ENCODE measurements at regions not wholly inside any gene's neighbourhood (a gene's known extent, or its start where the extent isn't known, plus 50 kb on each side); places are given as distances from the start of the nearest gene placed in this dataset.

DNA sequence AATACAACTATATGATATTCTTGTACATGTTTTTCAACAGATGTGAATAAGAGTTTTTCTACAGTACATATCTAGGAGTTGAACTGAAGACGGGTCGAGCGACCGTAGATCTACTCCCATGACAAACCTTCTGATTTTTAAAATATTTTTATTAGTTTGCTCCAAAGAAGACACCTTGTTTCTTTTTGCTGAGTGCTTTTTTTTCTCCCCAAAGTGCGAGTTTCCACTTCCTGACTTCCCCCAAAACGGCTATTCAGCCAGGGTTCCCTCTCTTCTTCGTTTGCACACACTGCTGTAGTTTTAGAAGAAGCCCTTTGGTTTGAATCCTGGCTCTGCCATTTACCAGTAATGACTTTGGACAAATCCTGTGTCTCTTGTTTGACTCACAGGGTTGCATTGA lies 241.7 kb upstream of the MAF start:
- Histone ChIP-seq H3K79me1 (ENCODE audit: low read depth, low read length) (no peaks in the 10 kb centered on the region), H3K14ac (ENCODE audit: low read length) (no peak overlapping the region), H4K8ac (ENCODE audit: low read depth, low read length) (no peak overlapping the region), H3K27ac (replicated peaks; ENCODE audit: low read length) (no peak overlapping the region), H3K4me3 (ENCODE audit: low read length in 2 of 2) (no peak overlapping the region), H2AFZ (ENCODE audit: low read length) (no peak overlapping the region), H3K9ac (ENCODE audit: low read depth, low read length, poor library complexity) (no peak overlapping the region), H4K91ac (ENCODE audit: low read depth, low read length, poor library complexity) (no peak overlapping the region), H2BK15ac (ENCODE audit: low read length) (no peak overlapping the region), H3K4ac (ENCODE audit: low read length) (no peak overlapping the region), H3K23ac (ENCODE audit: low read depth, low read length, poor library complexity) (no peak overlapping the region), H3K4me2 (ENCODE audit: insufficient read depth, low read length, poor library complexity, severe bottlenecking) (no peak overlapping the region), H3K9me3 (replicated peaks in 1 of 2; ENCODE audit: control insufficient read depth in 2 of 2, insufficient read depth in 1 of 2, low read depth in 1 of 2, low read length in 2 of 2) (no peaks in the 10 kb centered on the region), H3K4me1 (ENCODE audit: control insufficient read depth in 2 of 2, insufficient read depth in 1 of 2, low read depth in 1 of 2, low read length in 2 of 2) (peaks cover 0 to 2% of the 10 kb centered on the region in 2 donors), H2AK5ac (ENCODE audit: low read depth, low read length) (no peak overlapping the region), H2BK12ac (ENCODE audit: low read length) (no peak overlapping the region), H3K27me3 (ENCODE audit: control insufficient read depth in 3 of 3, insufficient read depth in 3 of 3, low read depth in 1 of 3, low read length in 3 of 3) (no peaks in the 10 kb centered on the region), H2BK120ac (ENCODE audit: low read depth, low read length) (no peak overlapping the region), H3K18ac (ENCODE audit: low read length) (no peak overlapping the region), H2BK5ac (ENCODE audit: low read length) (no peak overlapping the region), H3K36me3 (replicated peaks in 1 of 2; ENCODE audit: control insufficient read depth in 2 of 2, insufficient read depth in 2 of 2, low read length in 2 of 2) (no peaks in the 10 kb centered on the region)
- WGBS, 2 donors (ENCODE audit: extremely low coverage in 2 of 2, insufficient read length in 2 of 2, insufficient replicate concordance in 1 of 2) = no CpG with 5 or more reads among the region's 7 CpGs
- no peak for DNase-seq (ENCODE audit: low spot score)

DNA sequence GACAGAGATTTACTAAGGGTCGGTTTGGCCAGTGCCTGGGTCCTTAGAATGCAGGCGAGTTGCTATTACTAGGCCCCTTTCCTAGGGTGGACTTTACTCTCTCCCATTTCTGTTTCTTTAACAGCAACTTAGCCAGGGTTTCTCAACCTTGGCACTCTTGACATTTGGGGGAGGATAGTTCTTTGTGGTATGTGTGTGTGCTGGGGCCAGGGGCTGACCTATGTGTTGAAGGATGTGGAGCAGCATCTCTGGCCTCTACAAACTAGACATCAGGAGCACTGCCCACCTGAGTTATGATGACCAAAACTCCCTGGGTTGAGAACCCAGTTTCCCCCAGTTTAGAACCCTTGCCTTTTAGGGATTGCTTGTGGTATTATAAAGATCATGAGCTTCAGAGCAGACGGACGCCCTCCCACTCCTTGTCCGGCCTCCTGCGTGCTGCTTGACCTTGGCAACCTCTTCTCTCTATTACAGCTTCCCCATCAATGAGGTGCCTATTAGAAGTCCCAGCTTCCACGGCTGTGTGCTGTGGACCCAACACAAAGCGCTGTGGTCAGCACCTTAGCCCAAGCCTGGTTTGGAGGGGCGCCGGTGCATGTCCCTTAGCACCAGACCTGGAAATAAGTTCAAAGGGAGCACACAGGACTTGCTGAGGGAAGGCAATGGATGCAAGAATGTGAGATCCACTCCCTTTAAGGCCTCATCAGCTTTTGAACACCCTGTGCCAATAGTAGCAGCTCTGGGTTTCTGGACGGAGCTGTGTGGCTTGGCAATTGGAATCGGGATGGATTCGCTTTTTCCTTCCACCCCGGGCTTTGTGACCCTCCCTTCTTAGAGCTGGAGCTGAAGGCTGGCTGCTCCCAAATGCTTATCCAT lies 239.2 kb upstream of the MAF start:
- Histone ChIP-seq H3K9ac (ENCODE audit: low read depth, low read length, poor library complexity) (no peak overlapping the region), H2BK5ac (ENCODE audit: low read length) (no peak overlapping the region), H3K9me3 (replicated peaks in 1 of 2; ENCODE audit: control insufficient read depth in 2 of 2, insufficient read depth in 1 of 2, low read depth in 1 of 2, low read length in 2 of 2) (no peaks in the 10 kb centered on the region), H2AFZ (ENCODE audit: low read length) (no peak overlapping the region), H2AK5ac (ENCODE audit: low read depth, low read length) (peak overlapping the region; percentile 27), H2BK12ac (ENCODE audit: low read length) (no peak overlapping the region), H3K27ac (replicated peaks; ENCODE audit: low read length) (no peak overlapping the region), H3K23ac (ENCODE audit: low read depth, low read length, poor library complexity) (no peak overlapping the region), H3K18ac (ENCODE audit: low read length) (peak overlapping the region; percentile 62), H3K79me1 (ENCODE audit: low read depth, low read length) (no peaks in the 10 kb centered on the region), H3K4ac (ENCODE audit: low read length) (no peak overlapping the region), H3K27me3 (ENCODE audit: control insufficient read depth in 3 of 3, insufficient read depth in 3 of 3, low read depth in 1 of 3, low read length in 3 of 3) (no peaks in the 10 kb centered on the region), H2BK15ac (ENCODE audit: low read length) (no peak overlapping the region), H3K4me2 (ENCODE audit: insufficient read depth, low read length, poor library complexity, severe bottlenecking) (no peak overlapping the region), H4K91ac (ENCODE audit: low read depth, low read length, poor library complexity) (no peak overlapping the region), H4K8ac (ENCODE audit: low read depth, low read length) (no peak overlapping the region), H3K36me3 (replicated peaks in 1 of 2; ENCODE audit: control insufficient read depth in 2 of 2, insufficient read depth in 2 of 2, low read length in 2 of 2) (no peaks in the 10 kb centered on the region), H2BK120ac (ENCODE audit: low read depth, low read length) (no peak overlapping the region), H3K14ac (ENCODE audit: low read length) (no peak overlapping the region), H3K4me3 (ENCODE audit: low read length in 2 of 2) (no peak overlapping the region), H3K4me1 (ENCODE audit: control insufficient read depth in 2 of 2, insufficient read depth in 1 of 2, low read depth in 1 of 2, low read length in 2 of 2) (peaks cover 0 to 2% of the 10 kb centered on the region in 2 donors)
- no CpG with 5 or more reads among the region's 14 CpGs for WGBS, 2 donors (ENCODE audit: extremely low coverage in 2 of 2, insufficient read length in 2 of 2, insufficient replicate concordance in 1 of 2)
- DNase-seq (ENCODE audit: low spot score) = no peak

DNA sequence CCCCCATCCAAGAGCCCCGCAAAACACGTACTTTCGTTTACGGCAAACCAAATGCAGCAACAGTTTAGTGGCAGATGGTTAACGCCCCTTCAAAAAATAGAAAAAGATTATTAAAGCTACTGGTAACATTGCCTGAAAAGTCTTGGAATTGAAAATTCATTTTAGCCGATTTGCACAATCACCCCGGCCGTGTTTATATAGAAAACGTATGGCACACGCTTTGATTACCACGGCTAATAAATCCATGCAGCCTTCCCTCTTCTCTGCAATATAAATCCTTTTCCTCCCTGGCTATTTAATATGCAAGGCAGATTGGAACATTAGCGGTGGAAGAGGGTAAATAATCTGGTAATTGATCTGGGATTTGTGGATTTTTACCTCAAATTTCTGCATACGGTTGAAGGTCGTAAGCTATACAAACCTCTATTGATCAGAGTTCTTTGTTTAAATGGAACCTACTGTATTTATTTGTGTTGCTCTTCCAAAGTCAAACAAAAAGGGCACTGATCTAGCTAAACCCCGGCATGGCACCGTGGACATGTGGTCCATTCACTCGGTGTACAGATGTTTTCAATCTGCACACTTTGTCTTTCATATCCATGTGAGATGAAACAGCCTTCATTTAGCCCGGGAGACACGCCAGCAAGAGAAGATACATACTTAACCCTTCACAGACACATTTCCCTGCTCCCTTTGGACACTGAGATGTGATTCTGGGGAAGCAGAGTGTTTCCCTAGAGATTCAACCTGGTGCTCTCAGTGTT lies 238.1 kb upstream of the MAF start:
- WGBS, 2 donors (ENCODE audit: extremely low coverage in 2 of 2, insufficient read length in 2 of 2, insufficient replicate concordance in 1 of 2) = no CpG with 5 or more reads among the region's 19 CpGs
- no peak overlapping the region for H3K27ac ChIP-seq (replicated peaks; ENCODE audit: low read length)

DNA sequence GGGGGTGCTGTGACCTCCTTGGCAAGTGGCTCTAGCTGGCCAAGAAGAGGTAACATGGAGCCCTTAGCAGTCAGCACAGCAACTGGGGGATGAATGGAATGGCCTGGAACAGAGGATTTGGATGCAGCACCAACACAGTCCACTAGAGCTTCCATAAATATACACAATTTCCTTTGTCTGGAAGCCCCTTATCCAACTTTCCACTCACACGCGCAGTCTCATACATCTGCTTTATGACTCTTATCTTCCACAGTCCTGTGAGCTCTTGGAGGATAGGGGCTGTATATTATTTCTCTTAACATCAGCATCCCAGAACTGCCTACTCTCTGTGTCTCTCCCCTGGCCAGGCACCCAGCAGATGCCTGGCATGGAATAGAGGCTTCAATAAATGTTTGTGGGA lies 235.6 kb upstream of the MAF start:
- H3K18ac ChIP-seq (ENCODE audit: low read length) = no peak overlapping the region
- no CpG with 5 or more reads among the region's 2 CpGs for WGBS, 2 donors (ENCODE audit: extremely low coverage in 2 of 2, insufficient read length in 2 of 2, insufficient replicate concordance in 1 of 2)
- H3K9ac ChIP-seq (ENCODE audit: low read depth, low read length, poor library complexity) = no peak overlapping the region

More for the DNA sequence above, 238.1 kb upstream of the MAF start:
- Histone ChIP-seq H3K27me3 (ENCODE audit: control insufficient read depth in 3 of 3, insufficient read depth in 3 of 3, low read depth in 1 of 3, low read length in 3 of 3) (no peaks in the 10 kb centered on the region), H4K91ac (ENCODE audit: low read depth, low read length, poor library complexity) (no peak overlapping the region), H3K79me1 (ENCODE audit: low read depth, low read length) (no peaks in the 10 kb centered on the region), H2AFZ (ENCODE audit: low read length) (no peak overlapping the region), H3K14ac (ENCODE audit: low read length) (no peak overlapping the region), H2BK120ac (ENCODE audit: low read depth, low read length) (no peak overlapping the region), H3K36me3 (replicated peaks in 1 of 2; ENCODE audit: control insufficient read depth in 2 of 2, insufficient read depth in 2 of 2, low read length in 2 of 2) (no peaks in the 10 kb centered on the region), H2BK12ac (ENCODE audit: low read length) (no peak overlapping the region), H3K4me3 (ENCODE audit: low read length in 2 of 2) (no peak overlapping the region), H3K9ac (ENCODE audit: low read depth, low read length, poor library complexity) (no peak overlapping the region), H3K4me2 (ENCODE audit: insufficient read depth, low read length, poor library complexity, severe bottlenecking) (no peak overlapping the region), H3K4me1 (ENCODE audit: control insufficient read depth in 2 of 2, insufficient read depth in 1 of 2, low read depth in 1 of 2, low read length in 2 of 2) (peaks cover 0 to 2% of the 10 kb centered on the region in 2 donors), H3K18ac (ENCODE audit: low read length) (no peak overlapping the region), H2AK5ac (ENCODE audit: low read depth, low read length) (no peak overlapping the region), H2BK5ac (ENCODE audit: low read length) (no peak overlapping the region), H2BK15ac (ENCODE audit: low read length) (no peak overlapping the region), H3K23ac (ENCODE audit: low read depth, low read length, poor library complexity) (no peak overlapping the region), H3K9me3 (replicated peaks in 1 of 2; ENCODE audit: control insufficient read depth in 2 of 2, insufficient read depth in 1 of 2, low read depth in 1 of 2, low read length in 2 of 2) (no peaks in the 10 kb centered on the region), H3K4ac (ENCODE audit: low read length) (no peak overlapping the region), H4K8ac (ENCODE audit: low read depth, low read length) (no peak overlapping the region)
- no peak for DNase-seq (ENCODE audit: low spot score)

More for the DNA sequence above, 235.6 kb upstream of the MAF start:
- no peak overlapping the region for H3K14ac ChIP-seq (ENCODE audit: low read length)
- no peak overlapping the region for H2BK5ac ChIP-seq (ENCODE audit: low read length)
- H3K4ac ChIP-seq (ENCODE audit: low read length) = no peak overlapping the region
- no peak for DNase-seq (ENCODE audit: low spot score)
- no peaks in the 10 kb centered on the region for H3K27me3 ChIP-seq (ENCODE audit: control insufficient read depth in 3 of 3, insufficient read depth in 3 of 3, low read depth in 1 of 3, low read length in 3 of 3)
- no peak overlapping the region for H3K27ac ChIP-seq (replicated peaks; ENCODE audit: low read length)
- no peaks in the 10 kb centered on the region for H3K36me3 ChIP-seq (replicated peaks in 1 of 2; ENCODE audit: control insufficient read depth in 2 of 2, insufficient read depth in 2 of 2, low read length in 2 of 2)
- H3K4me3 ChIP-seq (ENCODE audit: low read length in 2 of 2) = no peak overlapping the region
- no peak overlapping the region for H3K23ac ChIP-seq (ENCODE audit: low read depth, low read length, poor library complexity)
- H3K79me1 ChIP-seq (ENCODE audit: low read depth, low read length) = no peaks in the 10 kb centered on the region
- no peak overlapping the region for H4K8ac ChIP-seq (ENCODE audit: low read depth, low read length)
- H2AK5ac ChIP-seq (ENCODE audit: low read depth, low read length) = no peak overlapping the region
- H4K91ac ChIP-seq (ENCODE audit: low read depth, low read length, poor library complexity) = no peak overlapping the region
- H3K9me3 ChIP-seq (replicated peaks in 1 of 2; ENCODE audit: control insufficient read depth in 2 of 2, insufficient read depth in 1 of 2, low read depth in 1 of 2, low read length in 2 of 2) = no peaks in the 10 kb centered on the region
- peaks cover 0 to 2% of the 10 kb centered on the region in 2 donors for H3K4me1 ChIP-seq (ENCODE audit: control insufficient read depth in 2 of 2, insufficient read depth in 1 of 2, low read depth in 1 of 2, low read length in 2 of 2)
- H2AFZ ChIP-seq (ENCODE audit: low read length) = no peak overlapping the region
- no peak overlapping the region for H2BK120ac ChIP-seq (ENCODE audit: low read depth, low read length)
- no peak overlapping the region for H3K4me2 ChIP-seq (ENCODE audit: insufficient read depth, low read length, poor library complexity, severe bottlenecking)
- H2BK12ac ChIP-seq (ENCODE audit: low read length) = no peak overlapping the region
- no peak overlapping the region for H2BK15ac ChIP-seq (ENCODE audit: low read length)

All from neuronal stem cell (in vitro differentiated cells).